ENCODE measurements at regions not wholly inside any gene's neighbourhood (a gene's known extent, or its start where the extent isn't known, plus 50 kb on each side); places are given as distances from the start of the nearest gene placed in this dataset.

DNA sequence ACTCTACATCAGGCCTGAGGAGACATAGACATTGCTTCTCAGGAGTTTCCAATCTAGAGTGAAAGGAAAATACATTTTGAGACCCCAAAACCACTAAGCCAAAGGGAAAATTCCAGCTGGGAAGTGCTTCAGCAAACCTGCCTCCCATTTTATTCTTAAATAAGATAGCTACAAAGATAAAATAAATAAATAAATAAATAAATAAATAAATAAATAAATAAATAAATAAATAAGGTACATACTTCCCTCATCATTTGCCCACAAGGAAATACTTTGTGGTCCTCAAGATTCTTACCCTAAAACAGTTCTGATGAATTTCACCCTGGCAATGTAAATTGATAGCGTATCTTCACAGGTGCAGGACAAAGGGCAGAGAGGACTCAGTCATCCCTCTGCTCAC, 474.0 kb upstream of the ROBO1 start:
- no peak for TF ChIP-seq POLR2A (IDR thresholded peaks at IDR 0.05; ENCODE audit: low read depth)
- TF ChIP-seq, protein P1, sequence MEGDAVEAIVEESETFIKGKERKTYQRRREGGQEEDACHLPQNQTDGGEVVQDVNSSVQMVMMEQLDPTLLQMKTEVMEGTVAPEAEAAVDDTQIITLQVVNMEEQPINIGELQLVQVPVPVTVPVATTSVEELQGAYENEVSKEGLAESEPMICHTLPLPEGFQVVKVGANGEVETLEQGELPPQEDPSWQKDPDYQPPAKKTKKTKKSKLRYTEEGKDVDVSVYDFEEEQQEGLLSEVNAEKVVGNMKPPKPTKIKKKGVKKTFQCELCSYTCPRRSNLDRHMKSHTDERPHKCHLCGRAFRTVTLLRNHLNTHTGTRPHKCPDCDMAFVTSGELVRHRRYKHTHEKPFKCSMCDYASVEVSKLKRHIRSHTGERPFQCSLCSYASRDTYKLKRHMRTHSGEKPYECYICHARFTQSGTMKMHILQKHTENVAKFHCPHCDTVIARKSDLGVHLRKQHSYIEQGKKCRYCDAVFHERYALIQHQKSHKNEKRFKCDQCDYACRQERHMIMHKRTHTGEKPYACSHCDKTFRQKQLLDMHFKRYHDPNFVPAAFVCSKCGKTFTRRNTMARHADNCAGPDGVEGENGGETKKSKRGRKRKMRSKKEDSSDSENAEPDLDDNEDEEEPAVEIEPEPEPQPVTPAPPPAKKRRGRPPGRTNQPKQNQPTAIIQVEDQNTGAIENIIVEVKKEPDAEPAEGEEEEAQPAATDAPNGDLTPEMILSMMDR (IDR thresholded peaks at IDR 0.05): no peak

Data from esophagus muscularis mucosa (tissue), 3 donors.